EH (cell line): ENCODE measurements at regions not wholly inside any gene's neighbourhood (a gene's known extent, or its start where the extent isn't known, plus 50 kb on each side); places are given as distances from the start of the nearest gene placed in this dataset.
"Not testable (repeated sequence)": the region's sequence is repeated elsewhere in the genome, so short reads cannot be mapped to it uniquely, and the experiment has no call there.

Experiments used
- DNase-seq: peaks from one replicate; pipeline ENCODE4 v3.0.0-alpha.2; 2015; ENCODE audit warnings: low read depth

DNA sequence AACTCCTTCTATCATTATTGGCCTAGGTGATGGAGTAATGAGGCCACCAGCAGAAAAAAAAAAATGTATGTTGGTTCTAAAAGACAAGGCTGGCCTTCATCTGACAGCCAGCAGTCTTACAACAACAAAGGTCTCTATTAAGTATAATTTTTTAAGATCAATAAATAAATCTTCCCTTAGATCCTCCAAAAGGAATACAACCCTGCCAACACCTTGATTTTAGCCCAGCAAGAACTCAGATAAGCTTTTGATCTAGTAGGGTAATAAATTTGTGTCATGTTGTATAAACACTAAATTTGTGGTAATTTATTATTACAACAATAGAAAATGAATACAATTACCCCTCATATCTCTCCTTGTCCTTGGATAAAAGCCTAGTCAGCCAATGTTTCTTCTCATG is 633.2 kb upstream of the FAM174A start:
- no peak for DNase-seq

DNA sequence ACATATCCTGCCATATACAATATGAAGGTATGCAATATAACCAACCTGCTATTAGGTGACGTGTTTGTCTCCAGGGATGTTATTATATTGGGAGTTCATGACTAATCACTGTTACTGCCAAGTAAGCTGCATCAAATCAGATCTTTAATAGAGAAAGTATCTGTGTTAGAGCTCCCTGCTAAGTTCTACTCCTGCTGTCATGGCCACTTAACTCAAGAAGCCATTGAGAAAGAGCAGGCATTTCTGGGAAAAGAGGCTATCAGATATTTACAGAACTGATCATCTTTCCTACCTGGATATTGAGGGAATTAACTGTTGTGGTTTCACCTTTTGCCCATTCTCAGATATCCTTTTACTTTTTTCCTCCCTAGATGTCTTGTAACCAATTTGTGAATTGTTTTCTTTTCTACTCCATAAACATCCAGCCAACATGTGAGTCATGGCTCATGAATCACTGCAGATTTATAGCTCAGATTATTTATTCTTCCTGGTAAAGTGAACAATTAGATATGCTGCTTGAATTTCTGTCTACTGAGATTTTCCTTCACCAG is 634.8 kb upstream of the FAM174A start:
- DNase-seq: no peak

DNA sequence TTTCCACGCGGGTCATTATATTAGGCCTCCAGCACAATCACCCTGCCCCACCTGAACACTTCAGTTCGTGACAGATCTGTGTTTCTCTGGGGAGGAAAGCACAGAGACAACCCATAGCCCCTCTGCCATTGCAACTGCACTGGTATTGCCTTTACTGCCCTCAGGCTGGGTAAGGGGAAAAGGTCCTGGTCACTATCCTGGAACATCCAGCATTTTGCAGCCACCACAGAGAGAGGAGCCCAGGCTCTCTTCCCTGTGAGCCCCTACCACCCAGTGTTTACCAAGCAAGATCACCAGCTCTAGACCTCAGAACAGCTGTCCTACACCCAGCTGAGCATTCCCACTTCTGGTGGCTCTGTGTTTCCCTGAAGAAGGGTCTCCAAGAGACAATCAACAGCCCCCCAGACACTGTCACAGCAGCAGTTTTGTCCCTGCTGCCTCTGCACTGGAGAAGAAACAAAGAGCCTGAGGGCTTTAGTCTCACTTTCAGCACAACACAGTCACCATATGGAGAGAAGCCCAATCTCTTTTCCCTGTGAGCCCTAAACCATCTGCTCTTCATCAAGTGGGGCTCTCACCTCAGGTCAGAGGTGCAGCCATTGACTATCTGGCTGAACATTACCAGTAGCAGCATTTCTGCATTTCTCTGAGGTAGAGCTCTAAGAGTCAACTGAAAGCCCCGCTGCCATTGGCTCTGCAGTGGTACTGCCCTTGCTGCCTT is 655.2 kb upstream of the FAM174A start:
- DNase-seq: no peak

DNA sequence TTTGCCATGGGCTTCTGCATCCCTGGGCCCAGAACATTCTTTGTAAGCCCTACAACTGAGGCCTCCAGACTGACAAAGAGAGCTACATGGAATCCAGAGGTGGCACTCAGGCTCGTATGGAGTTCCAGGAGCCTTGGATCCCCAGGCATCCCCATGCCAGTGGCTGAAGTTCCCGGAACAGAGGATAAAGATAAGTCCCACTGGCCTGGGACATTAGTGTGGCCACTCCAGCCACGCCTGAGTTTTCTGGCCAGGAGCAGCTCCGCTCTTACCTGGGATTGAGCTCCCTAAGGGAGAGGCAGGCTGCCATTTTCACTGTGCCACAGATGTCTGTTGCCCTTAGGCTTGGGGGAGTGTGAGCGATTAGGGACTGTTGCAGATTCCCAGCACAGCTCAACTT is 656.3 kb upstream of the FAM174A start:
- DNase-seq: no peak

DNA sequence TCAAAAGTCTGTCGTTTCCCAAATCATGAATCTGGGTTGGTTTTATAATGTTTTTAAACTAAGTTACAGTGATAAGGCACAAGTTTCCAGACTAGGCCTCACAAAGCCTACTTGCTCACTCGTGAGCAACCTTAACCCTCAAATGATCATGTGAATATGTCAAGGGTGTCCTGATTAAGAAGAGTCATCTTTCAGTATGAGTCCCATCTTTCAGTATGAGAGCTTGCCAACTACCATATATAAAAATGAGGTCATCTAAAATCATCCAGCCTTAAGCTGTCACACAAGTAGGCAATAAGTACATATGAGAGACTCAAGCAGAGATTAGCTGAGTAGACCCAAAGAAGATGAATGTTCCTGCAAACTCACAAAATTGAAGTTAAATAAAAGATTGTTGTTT is 668.4 kb upstream of the FAM174A start:
- DNase-seq: no peak

DNA sequence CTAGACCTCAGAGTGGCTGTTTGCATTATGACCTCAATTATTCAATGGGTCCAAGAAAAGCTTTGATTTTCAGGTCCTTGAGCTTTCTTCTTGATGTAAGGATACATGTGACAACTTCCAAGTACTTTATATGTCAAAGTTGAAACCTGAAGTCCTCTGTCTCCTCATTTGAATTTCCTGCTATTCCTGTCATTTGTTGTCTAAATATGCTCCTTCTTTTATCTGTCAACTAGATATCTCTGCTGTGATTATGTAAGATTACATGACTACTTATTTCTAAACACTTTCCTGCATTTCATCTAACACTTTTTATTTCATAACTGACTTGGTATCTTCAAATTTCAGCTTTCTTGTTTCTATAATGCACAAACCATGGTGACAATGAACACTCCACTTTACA is 670.0 kb upstream of the FAM174A start:
- DNase-seq: no peak

DNA sequence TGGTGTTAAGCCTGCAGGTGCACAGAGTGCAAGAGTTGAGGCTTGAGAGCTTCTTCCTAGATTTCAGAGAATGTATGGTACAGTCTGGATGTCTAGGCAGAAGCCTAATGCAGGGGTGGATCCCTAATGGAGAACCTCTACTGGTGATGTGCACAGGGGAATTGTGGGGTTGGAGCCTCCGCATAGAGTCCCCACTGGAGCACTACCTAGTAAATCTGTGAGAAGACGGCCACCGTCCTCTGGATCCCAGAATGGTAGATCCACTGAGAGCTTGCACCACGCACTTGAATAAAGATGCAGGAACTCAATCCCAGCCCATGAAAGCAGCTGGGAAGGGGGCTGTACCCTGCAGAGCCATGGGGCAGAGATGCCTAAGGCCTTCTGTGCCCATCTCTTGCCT is 699.4 kb upstream of the FAM174A start:
- no peak for DNase-seq

DNA sequence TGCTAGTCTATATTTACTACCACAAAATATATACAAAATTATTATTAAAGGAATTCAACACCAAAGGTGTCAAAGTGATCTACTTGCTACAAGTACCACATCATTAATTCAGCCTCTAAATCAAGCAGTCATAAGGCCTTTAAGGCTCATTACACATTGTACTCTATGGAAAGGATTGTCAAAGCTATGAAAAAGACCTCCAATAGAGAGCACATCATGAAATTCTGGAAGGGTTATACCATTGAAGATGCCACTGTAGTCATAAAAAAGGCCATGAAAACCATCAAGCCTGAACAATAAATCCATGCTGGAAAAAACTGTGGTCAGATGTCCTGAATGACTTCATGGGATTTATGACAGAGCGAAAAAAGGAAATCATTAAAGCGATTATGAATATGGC is 708.0 kb upstream of the FAM174A start:
- no peak for DNase-seq

DNA sequence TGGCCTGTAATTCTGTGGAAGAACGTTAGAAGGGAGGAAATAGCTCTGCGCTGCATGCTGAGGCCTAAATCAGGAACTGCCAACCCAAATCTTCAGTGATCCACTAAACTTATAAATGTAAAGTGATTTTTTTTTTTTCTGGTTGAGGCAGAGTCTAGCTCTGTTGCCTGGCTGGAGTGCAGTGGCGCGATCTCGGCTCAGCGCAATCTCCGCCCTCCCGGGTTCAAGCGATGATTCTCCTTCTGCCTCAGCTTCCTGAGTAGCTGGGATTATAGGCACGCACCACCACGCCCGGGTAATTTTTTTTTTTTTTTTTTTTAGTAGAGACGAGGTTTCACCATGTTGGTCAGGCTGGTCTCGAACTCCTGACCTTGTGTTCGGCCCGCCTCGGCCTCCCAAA is 717.4 kb upstream of the FAM174A start:
- DNase-seq: no peak

DNA sequence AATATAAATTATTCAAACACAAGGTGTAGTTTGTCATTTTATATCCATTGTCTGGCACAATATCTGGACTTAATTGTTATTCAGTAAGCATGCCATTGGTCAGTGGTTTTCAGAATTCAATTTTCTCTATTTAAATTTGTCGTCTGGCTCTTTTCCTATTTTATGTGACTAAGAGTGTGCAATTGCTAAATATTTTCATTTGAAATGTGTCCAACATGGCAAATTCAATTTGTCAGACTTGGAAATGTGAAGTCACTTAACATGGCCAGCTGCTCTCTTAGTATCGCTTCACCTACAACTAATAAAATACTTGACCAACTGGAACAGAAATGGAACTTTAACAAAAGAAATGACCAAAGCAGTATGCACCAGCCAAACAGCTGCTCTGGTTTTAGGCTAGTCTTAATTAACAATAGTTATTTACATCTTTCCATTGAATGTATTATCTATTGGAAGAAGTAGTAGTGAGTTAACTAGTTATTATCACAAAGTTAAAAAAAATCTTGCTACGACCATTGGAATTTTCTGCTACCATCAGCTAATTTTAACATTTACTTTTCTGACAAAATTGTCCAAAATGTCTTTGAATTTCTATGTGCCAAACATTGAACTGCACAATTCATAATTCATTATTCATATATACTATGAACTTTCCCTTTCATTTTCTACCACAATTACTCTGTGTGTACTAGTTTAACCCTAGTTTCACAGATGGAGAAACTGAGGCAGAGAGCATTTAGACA is 720.7 kb upstream of the FAM174A start:
- DNase-seq: no peak

DNA sequence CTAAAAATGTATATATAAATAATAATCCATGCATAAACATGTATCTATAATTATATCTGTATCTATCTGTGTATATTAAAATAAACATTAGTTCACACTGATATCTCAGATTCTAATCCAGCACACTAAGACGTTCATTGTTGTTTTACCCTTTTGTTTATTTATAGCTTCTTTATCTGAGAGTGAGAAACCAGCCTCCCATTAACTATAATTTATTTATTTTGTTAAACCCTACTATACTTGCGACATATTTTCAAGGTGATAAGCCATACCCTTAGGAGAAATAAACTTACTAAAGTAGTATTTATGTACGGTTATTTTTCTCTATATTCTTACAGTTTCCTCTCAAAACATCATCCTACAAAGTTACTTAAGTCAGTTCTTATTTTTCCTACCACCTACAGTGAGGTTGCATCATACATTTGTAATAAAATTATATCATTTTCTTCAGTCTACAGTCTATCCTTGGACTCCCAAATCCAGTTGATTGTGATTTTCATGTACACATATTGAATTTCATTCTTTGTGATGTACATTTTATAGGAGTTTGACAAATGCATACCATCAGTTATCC is 726.4 kb upstream of the FAM174A start:
- DNase-seq: no peak

DNA sequence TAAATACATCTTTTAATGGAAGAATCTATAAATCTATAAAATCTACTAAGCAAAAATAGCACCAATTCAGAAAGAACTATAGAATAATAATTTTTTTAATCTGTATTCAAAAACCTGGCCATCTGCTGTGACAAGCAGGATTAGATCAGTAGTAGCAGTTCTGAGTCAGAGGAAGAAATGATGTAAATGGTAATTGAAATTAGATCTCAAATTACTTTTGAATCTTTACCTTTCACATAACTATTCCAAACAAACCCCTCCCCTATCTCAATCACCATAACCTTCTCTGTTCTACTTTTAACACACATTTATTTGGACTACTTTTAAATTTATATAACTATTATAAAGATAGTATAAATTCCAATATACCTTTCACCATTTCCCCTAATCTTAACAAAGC is 727.8 kb upstream of the FAM174A start:
- DNase-seq: no peak

DNA sequence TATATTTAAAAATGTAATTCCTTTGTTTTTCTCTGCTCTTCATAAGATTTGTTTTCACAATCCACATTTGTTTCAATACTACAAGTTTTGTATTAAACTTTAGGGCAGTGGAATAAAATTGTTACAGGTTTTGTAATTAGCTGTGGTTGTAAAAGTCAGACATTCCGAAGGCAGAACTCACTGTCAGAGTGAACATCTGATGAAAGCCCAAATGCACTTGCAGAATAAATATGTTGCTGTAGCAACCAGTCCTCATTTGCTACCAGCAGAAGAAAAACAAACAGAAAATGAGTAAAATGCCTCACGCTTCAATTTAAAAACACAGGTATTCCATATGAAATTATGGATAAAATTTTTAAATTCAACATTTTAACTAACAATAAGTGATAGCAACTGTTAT is 740.1 kb upstream of the FAM174A start:
- DNase-seq: no peak

DNA sequence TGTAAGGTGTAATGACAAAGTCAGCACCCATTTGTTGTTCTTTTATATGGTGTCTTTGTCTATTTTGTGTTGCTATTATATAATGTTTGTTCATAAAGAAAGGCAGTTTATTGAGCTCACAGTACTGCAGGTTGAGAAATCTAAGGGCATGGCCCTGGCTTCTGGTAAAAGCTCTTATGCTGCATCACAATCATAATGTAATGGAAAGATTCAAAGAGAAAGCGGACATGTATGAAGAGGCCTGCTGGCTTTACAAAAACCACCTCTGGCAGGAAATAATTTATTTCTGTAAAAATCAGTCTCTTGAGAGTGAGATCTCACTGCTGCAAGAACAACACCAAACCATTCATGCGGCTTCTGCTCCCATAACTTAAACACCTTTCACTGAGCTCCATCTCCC is 746.7 kb upstream of the FAM174A start:
- no peak for DNase-seq

DNA sequence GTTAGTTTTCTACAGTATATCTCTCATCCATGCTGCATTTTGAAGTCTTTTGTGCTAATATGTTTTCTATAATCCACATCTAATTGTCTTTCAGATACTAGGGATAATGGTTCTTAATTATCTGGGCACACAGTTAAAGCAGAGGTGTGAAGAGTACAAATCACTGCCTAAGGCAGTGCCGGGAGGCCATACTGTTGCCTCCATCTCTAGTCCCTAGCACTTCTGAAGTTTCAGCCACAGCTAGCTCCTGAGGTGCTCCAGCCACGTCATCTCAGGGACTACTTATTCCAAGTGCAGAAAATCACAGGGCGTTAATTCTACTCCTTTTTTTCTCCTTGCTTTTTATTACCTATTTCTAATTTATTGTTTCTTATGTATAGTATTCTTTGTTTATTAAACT is 760.0 kb upstream of the FAM174A start:
- DNase-seq: no peak

DNA sequence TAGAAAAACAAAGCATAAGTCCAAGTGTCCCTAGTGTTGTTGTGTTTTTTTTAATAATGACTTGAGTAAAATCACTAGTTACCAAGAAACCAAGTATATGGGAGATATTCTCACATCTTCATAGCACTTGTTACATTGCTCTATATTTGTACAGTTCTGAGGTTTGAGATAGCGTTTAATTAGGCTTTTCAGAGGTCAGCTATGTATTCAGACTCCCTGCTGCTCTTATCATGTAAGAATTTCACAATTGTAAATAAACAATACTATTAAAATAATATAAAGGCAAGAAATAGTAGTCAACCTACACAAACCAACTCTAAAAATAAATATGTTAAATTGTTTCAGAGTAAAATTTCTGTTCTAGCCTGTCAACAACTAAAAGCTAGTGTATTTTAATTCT is 761.9 kb upstream of the FAM174A start:
- no peak for DNase-seq

DNA sequence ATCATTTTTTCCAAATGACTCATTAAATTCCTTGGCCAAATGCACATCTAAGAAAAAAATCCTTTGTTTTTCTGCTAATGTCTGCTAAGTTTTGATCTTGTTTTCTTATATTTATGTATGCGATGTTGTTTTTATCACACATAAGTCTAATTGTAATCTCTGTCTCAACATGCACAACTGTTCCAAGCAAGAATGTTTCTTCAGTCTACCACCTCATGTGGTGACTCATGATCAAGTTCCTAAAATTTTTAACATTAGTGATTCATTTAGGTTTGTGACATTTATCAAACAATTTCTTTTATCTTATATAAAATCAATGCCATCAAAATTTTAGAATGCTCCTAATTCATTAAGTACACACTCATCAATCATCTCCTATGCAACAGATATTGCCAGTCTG is 763.9 kb upstream of the FAM174A start:
- no peak for DNase-seq

DNA sequence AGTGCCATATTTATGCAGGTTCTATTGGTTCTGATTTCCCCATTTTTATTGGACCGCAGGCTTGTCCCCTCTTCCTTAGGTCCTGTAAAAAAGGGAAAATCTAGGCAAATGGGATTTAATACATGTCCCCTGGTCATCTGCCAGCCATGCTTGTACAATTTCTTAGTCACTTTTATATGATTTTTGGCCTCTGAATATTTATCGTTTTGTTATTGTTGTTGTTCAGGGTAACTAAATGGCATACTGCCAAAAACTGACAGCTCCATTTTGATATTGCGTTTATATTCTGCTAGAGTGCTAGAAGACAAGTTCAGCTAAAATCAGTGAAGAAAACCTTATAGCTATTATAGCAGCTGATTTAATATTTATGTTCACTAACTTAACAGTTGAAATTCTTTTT is 770.2 kb upstream of the FAM174A start:
- DNase-seq: no peak

DNA sequence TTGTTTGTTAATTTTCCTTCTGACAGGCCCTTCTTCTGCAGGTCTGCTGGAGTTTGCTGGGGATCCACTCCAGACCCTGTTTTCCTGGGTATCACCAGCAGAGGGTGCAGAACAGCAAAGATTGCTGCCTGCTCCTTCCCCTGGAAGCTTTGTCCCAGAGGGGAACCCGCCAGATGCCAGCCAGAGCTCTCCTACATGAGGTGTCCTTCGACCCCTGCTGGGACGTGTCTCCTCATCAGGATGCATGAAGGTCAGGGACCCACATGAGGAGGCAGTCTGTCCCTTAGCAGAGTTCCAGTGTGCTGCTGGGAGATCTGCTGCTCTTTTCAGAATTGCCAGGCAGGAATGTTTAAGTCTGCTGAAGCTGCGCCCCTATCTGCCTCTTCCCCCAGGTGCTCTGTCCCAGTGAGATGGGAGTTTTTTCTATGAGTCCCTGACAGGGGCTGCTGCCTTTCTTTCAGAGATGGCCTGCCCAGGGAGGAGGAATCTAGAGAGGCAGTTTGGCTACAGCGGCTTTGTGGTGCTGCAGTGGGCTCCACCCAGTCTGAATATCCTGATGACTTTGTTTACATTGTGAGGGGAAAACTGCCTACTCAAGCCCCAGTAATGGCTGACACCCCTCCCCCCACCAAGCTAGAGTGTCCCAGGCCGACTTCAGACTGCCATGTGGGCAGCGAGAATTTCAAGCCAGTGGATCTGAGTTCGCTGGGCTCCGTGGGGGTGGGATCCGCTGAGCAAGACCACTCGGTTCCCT is 772.0 kb upstream of the FAM174A start:
- no peak for DNase-seq

DNA sequence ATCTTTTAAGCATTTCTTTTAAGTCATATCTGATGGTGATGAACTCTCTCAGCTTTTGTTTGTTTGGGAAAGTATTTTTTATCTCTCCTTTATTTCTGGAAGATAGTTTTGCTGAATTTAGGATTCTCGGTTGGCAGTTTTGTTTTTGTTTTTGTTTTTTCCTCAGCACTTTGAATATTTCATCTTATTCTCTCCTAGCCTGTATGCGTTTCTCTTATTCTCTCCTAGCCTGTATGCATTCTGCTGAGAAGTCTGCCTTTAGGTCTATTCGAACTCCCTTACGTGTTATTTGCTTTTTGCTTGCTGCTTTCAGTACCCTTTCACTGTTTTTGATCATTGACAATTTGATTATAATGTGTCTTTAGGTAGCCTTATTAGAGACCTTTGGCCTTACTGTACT is 787.8 kb upstream of the FAM174A start:
- no peak for DNase-seq

DNA sequence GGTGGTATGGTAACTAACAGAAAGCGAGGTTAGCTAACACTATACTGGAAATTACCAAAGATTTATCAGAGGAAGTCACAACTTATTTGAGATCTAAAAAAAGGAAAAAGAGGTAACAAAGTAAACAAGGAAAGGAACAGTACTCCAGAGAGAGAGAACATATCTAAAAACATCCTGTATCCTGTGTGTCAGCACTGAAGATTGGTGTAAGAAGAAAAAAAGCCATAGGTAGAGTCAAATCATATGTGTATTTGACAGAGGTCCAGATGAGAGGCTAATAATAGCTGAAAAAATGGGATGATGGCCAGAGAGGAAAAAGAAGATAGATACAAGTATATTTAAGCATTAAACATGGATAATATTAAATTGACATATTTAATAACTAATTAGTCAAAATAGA is 802.0 kb upstream of the FAM174A start:
- DNase-seq: not testable (repeated sequence)

DNA sequence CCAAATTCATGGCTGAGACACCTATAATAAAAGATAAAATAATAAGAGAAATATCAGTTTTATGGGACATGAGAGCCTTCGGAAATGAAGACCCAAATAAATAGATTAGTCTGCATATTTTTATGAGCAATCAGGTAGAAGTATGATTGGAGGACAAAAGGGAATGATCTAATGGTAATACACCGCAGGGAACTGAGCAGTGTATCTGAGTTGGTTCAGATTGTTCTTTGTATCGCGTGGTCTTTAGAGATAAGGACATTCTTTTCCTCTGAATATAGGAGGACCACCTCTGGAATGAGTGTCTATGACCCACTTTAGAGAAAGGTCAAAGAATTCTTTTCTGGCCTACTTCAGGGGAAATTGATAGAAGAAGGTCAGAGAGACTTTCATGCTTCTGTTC is 801.8 kb upstream of the CHD1 start:
- not testable (repeated sequence) for DNase-seq
